ENCODE measurements at regions not wholly inside any gene's neighbourhood (a gene's known extent, or its start where the extent isn't known, plus 50 kb on each side); places are given as distances from the start of the nearest gene placed in this dataset.

DNA sequence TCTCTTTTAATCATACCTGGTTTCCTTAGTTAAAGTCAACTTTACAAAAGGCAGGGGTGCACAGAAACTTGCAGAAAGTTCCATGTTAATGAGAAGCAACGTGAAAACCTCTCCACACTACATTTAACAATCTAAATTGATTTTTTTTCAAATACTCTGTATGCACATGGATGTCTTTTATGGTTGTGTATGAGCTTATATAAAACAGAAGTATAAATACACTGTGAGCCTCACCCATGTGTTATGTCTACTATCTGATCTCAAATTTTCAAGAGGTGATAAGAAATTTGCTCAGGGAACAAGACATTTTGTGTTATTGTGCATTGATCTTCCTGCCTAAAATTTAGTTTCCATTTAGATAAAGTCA, 617.6 kb downstream of the ADCYAP1 start:
- TF ChIP-seq GATA2 (IDR thresholded peaks at IDR 0.05; ENCODE audit: low read depth, low read length), result no peak
- TF ChIP-seq GATA3 (IDR thresholded peaks at IDR 0.05; ENCODE audit: low read depth, low read length), result no peak

GRCh38 chr18:1526991-1527390, 622.3 kb downstream of the ADCYAP1 start:
- TF ChIP-seq GATA3 (IDR thresholded peaks at IDR 0.05; ENCODE audit: low read depth, low read length) (no peak), GATA2 (IDR thresholded peaks at IDR 0.05; ENCODE audit: low read depth, low read length) (no peak)

DNA sequence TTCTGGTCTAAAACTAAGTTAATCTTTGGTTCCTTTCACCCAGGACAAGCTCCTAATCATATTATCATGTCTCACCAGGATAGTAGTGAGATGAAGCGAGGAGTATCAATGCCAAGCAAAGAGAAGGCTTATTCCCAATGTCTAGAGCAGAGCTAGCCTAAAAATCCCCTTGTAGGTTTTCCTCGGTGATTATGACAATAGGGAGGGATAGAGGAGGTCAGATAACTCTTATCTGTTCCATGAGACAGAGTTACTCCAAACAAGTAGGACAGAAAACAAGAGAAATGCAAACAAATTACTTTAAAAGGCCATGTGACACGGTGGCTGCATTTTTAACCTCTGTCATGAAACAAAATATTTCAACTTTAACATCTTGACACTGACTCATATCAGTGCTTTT, 623.1 kb downstream of the ADCYAP1 start:
- TF ChIP-seq GATA3 (IDR thresholded peaks at IDR 0.05; ENCODE audit: low read depth, low read length) (no peak), GATA2 (IDR thresholded peaks at IDR 0.05; ENCODE audit: low read depth, low read length) (no peak)

DNA sequence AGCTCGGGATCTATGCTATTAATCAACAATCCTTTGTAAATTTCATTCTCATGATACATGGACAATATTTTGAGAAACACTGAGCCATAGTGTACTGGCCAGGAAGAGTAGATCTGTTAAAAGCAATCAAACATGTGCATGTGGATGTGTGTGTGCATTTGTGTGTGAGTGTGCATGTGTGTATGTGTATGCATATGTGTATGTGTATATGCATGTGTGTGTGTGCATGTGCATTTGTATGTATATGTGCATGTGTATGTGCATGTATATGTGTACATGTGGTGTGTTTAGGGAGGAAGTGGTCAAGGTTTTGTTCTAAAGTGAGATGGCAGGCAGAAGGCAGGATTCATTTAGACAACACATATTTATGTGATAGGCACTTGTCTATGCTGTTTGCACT, 623.8 kb downstream of the ADCYAP1 start:
- no peak for TF ChIP-seq GATA2 (IDR thresholded peaks at IDR 0.05; ENCODE audit: low read depth, low read length)
- TF ChIP-seq GATA3 (IDR thresholded peaks at IDR 0.05; ENCODE audit: low read depth, low read length), result no peak

DNA sequence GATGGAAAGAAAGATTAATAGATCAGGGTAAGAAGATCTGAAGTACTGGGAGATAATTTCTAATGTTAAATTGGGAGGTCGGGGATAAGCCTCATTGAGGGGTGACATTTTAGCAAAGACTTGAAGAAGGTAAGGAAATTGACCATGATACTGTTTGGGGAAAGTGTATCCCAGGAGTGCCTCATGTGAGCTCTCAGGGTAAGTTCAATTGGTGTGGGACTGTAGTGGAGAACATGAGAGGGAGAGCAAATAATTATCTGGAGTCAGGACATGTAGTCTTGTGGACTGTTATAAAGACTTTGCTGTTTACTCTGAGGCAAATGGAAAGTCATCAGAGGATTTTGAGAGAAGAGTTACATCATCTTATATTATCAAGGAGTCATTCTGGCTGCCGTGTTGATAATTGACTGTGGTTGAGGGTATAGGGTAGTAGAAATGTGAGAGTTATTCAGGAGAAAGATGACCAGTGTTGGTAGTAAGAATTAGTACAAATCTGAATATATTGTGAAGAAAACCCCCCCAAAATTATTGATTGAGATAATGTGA, 624.4 kb downstream of the ADCYAP1 start:
- TF ChIP-seq GATA2 (IDR thresholded peaks at IDR 0.05; ENCODE audit: low read depth, low read length) (no peak), GATA3 (IDR thresholded peaks at IDR 0.05; ENCODE audit: low read depth, low read length) (no peak)

GRCh38 chr18:1530650-1531049, 626.0 kb downstream of the ADCYAP1 start:
- no peak for TF ChIP-seq GATA2 (IDR thresholded peaks at IDR 0.05; ENCODE audit: low read depth, low read length)
- no peak for TF ChIP-seq GATA3 (IDR thresholded peaks at IDR 0.05; ENCODE audit: low read depth, low read length)

- TF ChIP-seq GATA3 (IDR thresholded peaks at IDR 0.05; ENCODE audit: low read depth, low read length), result no peak
- no peak for TF ChIP-seq GATA2 (IDR thresholded peaks at IDR 0.05; ENCODE audit: low read depth, low read length)
These were observed 634.6 kb downstream of the ADCYAP1 start for GRCh38 chr18:1539276-1539675.

DNA sequence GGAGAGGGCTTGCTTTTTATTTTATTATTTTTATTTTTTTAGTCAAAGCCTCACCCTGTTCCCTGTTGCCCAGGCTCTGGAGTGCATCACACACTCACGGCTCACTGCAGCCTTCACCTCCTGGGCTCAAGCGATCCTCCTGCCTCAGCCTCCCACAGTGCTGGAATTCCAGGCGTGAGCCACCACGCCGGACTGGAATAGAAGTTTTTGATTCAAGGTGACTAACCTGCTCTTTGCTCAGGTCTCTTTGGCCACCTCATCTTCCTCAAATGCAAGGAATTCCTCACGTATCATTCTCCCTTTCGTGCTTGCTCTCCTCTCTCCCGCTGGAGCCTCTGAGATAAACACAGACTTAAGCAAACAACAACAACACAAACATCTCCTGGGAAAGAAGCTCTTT, 636.8 kb downstream of the ADCYAP1 start:
- no peak for TF ChIP-seq GATA3 (IDR thresholded peaks at IDR 0.05; ENCODE audit: low read depth, low read length)
- no peak for TF ChIP-seq GATA2 (IDR thresholded peaks at IDR 0.05; ENCODE audit: low read depth, low read length)

GRCh38 chr18:1542230-1542774, 637.6 kb downstream of the ADCYAP1 start:
- no peak for TF ChIP-seq GATA2 (IDR thresholded peaks at IDR 0.05; ENCODE audit: low read depth, low read length)
- no peak for TF ChIP-seq GATA3 (IDR thresholded peaks at IDR 0.05; ENCODE audit: low read depth, low read length)

GRCh38 chr18:1544016-1544415, 639.3 kb downstream of the ADCYAP1 start:
- TF ChIP-seq GATA3 (IDR thresholded peaks at IDR 0.05; ENCODE audit: low read depth, low read length) (no peak), GATA2 (IDR thresholded peaks at IDR 0.05; ENCODE audit: low read depth, low read length) (no peak)

DNA sequence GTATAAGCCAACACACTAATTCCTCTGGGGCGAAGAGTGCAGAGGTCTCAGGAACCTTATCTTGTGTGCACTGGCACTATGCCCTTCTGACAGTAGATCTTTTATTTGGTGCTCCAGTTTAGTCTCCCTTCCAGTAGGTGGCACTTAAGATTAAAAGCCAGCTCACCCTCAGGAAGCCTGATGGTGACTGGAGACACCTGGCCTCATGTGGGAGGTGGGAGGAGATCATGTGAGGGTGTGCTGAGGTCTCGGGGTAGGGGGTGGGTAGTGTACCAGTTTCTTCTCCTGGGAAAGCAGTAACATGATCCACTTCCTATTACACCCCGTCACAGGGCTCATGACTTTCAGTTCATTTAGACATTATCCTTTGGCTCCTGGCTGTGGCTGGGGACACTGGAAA, 654.9 kb downstream of the ADCYAP1 start:
- no peak for TF ChIP-seq GATA3 (IDR thresholded peaks at IDR 0.05; ENCODE audit: low read depth, low read length)
- no peak for TF ChIP-seq GATA2 (IDR thresholded peaks at IDR 0.05; ENCODE audit: low read depth, low read length)

- TF ChIP-seq GATA3 (IDR thresholded peaks at IDR 0.05; ENCODE audit: low read depth, low read length), result no peak
- TF ChIP-seq GATA2 (IDR thresholded peaks at IDR 0.05; ENCODE audit: low read depth, low read length), result no peak
These were observed 660.1 kb downstream of the ADCYAP1 start for GRCh38 chr18:1564793-1565192.

- no peak for TF ChIP-seq GATA2 (IDR thresholded peaks at IDR 0.05; ENCODE audit: low read depth, low read length)
- no peak for TF ChIP-seq GATA3 (IDR thresholded peaks at IDR 0.05; ENCODE audit: low read depth, low read length)
These were observed 666.5 kb downstream of the ADCYAP1 start for GRCh38 chr18:1571206-1571605.

DNA sequence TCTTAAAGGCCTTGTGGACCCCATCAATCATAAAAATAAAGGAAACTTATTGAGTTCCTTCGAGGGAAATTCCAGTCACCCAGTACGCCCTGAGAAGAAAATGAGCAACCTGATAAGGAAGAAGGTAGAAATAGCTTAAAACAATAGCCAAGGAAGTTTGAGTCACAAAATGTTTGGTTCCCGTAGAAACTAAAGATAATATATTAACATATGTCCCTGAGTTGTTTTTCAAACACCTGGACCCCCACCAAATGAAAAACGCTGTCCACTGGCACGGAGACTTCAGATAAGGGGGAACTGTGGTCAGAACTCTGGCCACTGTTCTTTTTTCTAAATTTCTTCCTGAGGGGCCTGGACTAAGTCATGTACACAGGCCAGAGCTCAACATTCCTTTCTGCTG, 669.1 kb downstream of the ADCYAP1 start:
- TF ChIP-seq GATA2 (IDR thresholded peaks at IDR 0.05; ENCODE audit: low read depth, low read length) (no peak), GATA3 (IDR thresholded peaks at IDR 0.05; ENCODE audit: low read depth, low read length) (no peak)

DNA sequence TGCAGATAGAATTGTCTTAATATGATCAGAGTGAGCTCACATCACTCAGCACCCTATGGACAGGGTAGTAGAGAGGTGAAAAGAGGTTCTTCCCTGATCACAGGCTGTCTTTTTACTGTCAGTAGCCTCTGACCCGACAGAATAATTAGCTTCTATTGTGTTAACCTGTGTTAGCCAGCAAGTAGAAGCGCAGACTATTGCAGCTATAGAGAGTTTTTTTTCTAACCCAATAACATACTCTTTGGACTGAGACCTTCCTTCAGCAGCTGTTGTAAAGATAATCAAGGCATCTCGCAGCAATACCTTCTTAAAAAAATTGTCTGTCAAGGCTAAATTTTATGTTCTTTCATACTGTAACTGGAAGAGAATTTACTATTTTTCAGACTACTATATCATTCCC, 670.4 kb downstream of the ADCYAP1 start:
- no peak for TF ChIP-seq GATA2 (IDR thresholded peaks at IDR 0.05; ENCODE audit: low read depth, low read length)
- no peak for TF ChIP-seq GATA3 (IDR thresholded peaks at IDR 0.05; ENCODE audit: low read depth, low read length)

GRCh38 chr18:1578505-1578904, 673.8 kb downstream of the ADCYAP1 start:
- TF ChIP-seq GATA2 (IDR thresholded peaks at IDR 0.05; ENCODE audit: low read depth, low read length) (no peak), GATA3 (IDR thresholded peaks at IDR 0.05; ENCODE audit: low read depth, low read length) (no peak)
